ENCODE measurements at regions not wholly inside any gene's neighbourhood (a gene's known extent, or its start where the extent isn't known, plus 50 kb on each side); places are given as distances from the start of the nearest gene placed in this dataset.

- H3K4me3 ChIP-seq = no peak overlapping the region
- DNase-seq (ENCODE audit: low read depth, low spot score) = no peak
- no peak overlapping the region for H3K27ac ChIP-seq
- H3K9ac ChIP-seq (ENCODE audit: insufficient read length) = no peak overlapping the region
- TF ChIP-seq POLR2AphosphoS5 (IDR thresholded peaks at IDR 0.05; ENCODE audit: borderline replicate concordance, low read depth, low read length) = no peak
- TF ChIP-seq FOXP2 (optimal IDR thresholded peaks at IDR 0.05; ENCODE audit: control extremely low read depth, extremely low read length, insufficient read depth) = no peak
- no peak for TF ChIP-seq EZH2 (IDR thresholded peaks at IDR 0.05)
- H3K9me3 ChIP-seq (ENCODE audit: low read depth, low read length) = no peaks in the 10 kb centered on the region
- no peaks in the 10 kb centered on the region for H3K36me3 ChIP-seq (ENCODE audit: insufficient read depth, low read length)
These were observed 52.3 kb upstream of the FAT4 start for GRCh38 chr4:125262502-125262901.

- H3K9ac ChIP-seq (ENCODE audit: insufficient read length) = no peak overlapping the region
- no peaks in the 10 kb centered on the region for H3K36me3 ChIP-seq (ENCODE audit: insufficient read depth, low read length)
- no peak overlapping the region for H3K27ac ChIP-seq
- H3K4me3 ChIP-seq = no peak overlapping the region
- no peak for DNase-seq (ENCODE audit: low read depth, low spot score)
- TF ChIP-seq FOXP2 (optimal IDR thresholded peaks at IDR 0.05; ENCODE audit: control extremely low read depth, extremely low read length, insufficient read depth) = no peak
- no peak for TF ChIP-seq POLR2AphosphoS5 (IDR thresholded peaks at IDR 0.05; ENCODE audit: borderline replicate concordance, low read depth, low read length)
- no peak for TF ChIP-seq EZH2 (IDR thresholded peaks at IDR 0.05)
- no peaks in the 10 kb centered on the region for H3K9me3 ChIP-seq (ENCODE audit: low read depth, low read length)
These were observed 52.7 kb upstream of the FAT4 start for GRCh38 chr4:125262079-125262478.

- no peak for DNase-seq (ENCODE audit: low read depth, low spot score)
- no peak for TF ChIP-seq FOXP2 (optimal IDR thresholded peaks at IDR 0.05; ENCODE audit: control extremely low read depth, extremely low read length, insufficient read depth)
- no peak for TF ChIP-seq EZH2 (IDR thresholded peaks at IDR 0.05)
- no peak for TF ChIP-seq POLR2AphosphoS5 (IDR thresholded peaks at IDR 0.05; ENCODE audit: borderline replicate concordance, low read depth, low read length)
- Histone ChIP-seq H3K27ac (no peak overlapping the region), H3K9me3 (ENCODE audit: low read depth, low read length) (no peaks in the 10 kb centered on the region), H3K4me3 (no peak overlapping the region), H3K9ac (ENCODE audit: insufficient read length) (no peak overlapping the region), H3K36me3 (ENCODE audit: insufficient read depth, low read length) (no peaks in the 10 kb centered on the region)
These were observed 60.6 kb upstream of the FAT4 start for GRCh38 chr4:125254106-125254505.

GRCh38 chr4:125244848-125245450, 69.8 kb upstream of the FAT4 start:
- no peak overlapping the region for H3K4me3 ChIP-seq
- DNase-seq (ENCODE audit: low read depth, low spot score) = no peak
- H3K9ac ChIP-seq (ENCODE audit: insufficient read length) = no peak overlapping the region
- no peak for TF ChIP-seq FOXP2 (optimal IDR thresholded peaks at IDR 0.05; ENCODE audit: control extremely low read depth, extremely low read length, insufficient read depth)
- TF ChIP-seq POLR2AphosphoS5 (IDR thresholded peaks at IDR 0.05; ENCODE audit: borderline replicate concordance, low read depth, low read length) = no peak
- no peak for TF ChIP-seq EZH2 (IDR thresholded peaks at IDR 0.05)
- H3K36me3 ChIP-seq (ENCODE audit: insufficient read depth, low read length) = no peaks in the 10 kb centered on the region
- no peaks in the 10 kb centered on the region for H3K9me3 ChIP-seq (ENCODE audit: low read depth, low read length)
- H3K27ac ChIP-seq = no peak overlapping the region

GRCh38 chr4:125243789-125244397, 70.9 kb upstream of the FAT4 start:
- no peaks in the 10 kb centered on the region for H3K36me3 ChIP-seq (ENCODE audit: insufficient read depth, low read length)
- no peak overlapping the region for H3K4me3 ChIP-seq
- DNase-seq (ENCODE audit: low read depth, low spot score) = no peak
- no peaks in the 10 kb centered on the region for H3K9me3 ChIP-seq (ENCODE audit: low read depth, low read length)
- TF ChIP-seq EZH2 (IDR thresholded peaks at IDR 0.05) (no peak), FOXP2 (optimal IDR thresholded peaks at IDR 0.05; ENCODE audit: control extremely low read depth, extremely low read length, insufficient read depth) (no peak), POLR2AphosphoS5 (IDR thresholded peaks at IDR 0.05; ENCODE audit: borderline replicate concordance, low read depth, low read length) (no peak)
- no peak overlapping the region for H3K27ac ChIP-seq
- no peak overlapping the region for H3K9ac ChIP-seq (ENCODE audit: insufficient read length)

- H3K27ac ChIP-seq = no peak overlapping the region
- no peaks in the 10 kb centered on the region for H3K9me3 ChIP-seq (ENCODE audit: low read depth, low read length)
- no peak for DNase-seq (ENCODE audit: low read depth, low spot score)
- no peaks in the 10 kb centered on the region for H3K36me3 ChIP-seq (ENCODE audit: insufficient read depth, low read length)
- H3K9ac ChIP-seq (ENCODE audit: insufficient read length) = no peak overlapping the region
- no peak overlapping the region for H3K4me3 ChIP-seq
- TF ChIP-seq POLR2AphosphoS5 (IDR thresholded peaks at IDR 0.05; ENCODE audit: borderline replicate concordance, low read depth, low read length) (no peak), EZH2 (IDR thresholded peaks at IDR 0.05) (no peak), FOXP2 (optimal IDR thresholded peaks at IDR 0.05; ENCODE audit: control extremely low read depth, extremely low read length, insufficient read depth) (no peak)
These were observed 78.8 kb upstream of the FAT4 start for GRCh38 chr4:125235971-125236370.

- no peaks in the 10 kb centered on the region for H3K36me3 ChIP-seq (ENCODE audit: insufficient read depth, low read length)
- no peaks in the 10 kb centered on the region for H3K9me3 ChIP-seq (ENCODE audit: low read depth, low read length)
- H3K4me3 ChIP-seq = no peak overlapping the region
- no peak overlapping the region for H3K9ac ChIP-seq (ENCODE audit: insufficient read length)
- H3K27ac ChIP-seq = no peak overlapping the region
- no peak for TF ChIP-seq POLR2AphosphoS5 (IDR thresholded peaks at IDR 0.05; ENCODE audit: borderline replicate concordance, low read depth, low read length)
- TF ChIP-seq EZH2 (IDR thresholded peaks at IDR 0.05) = no peak
- no peak for TF ChIP-seq FOXP2 (optimal IDR thresholded peaks at IDR 0.05; ENCODE audit: control extremely low read depth, extremely low read length, insufficient read depth)
- DNase-seq (ENCODE audit: low read depth, low spot score) = no peak
These were observed 83.1 kb upstream of the FAT4 start for GRCh38 chr4:125231661-125232060.

- no peak for DNase-seq (ENCODE audit: low read depth, low spot score)
- no peak overlapping the region for H3K9ac ChIP-seq (ENCODE audit: insufficient read length)
- no peak overlapping the region for H3K4me3 ChIP-seq
- no peak for TF ChIP-seq POLR2AphosphoS5 (IDR thresholded peaks at IDR 0.05; ENCODE audit: borderline replicate concordance, low read depth, low read length)
- TF ChIP-seq EZH2 (IDR thresholded peaks at IDR 0.05) = no peak
- no peak for TF ChIP-seq FOXP2 (optimal IDR thresholded peaks at IDR 0.05; ENCODE audit: control extremely low read depth, extremely low read length, insufficient read depth)
- H3K27ac ChIP-seq = no peak overlapping the region
- H3K36me3 ChIP-seq (ENCODE audit: insufficient read depth, low read length) = no peaks in the 10 kb centered on the region
- H3K9me3 ChIP-seq (ENCODE audit: low read depth, low read length) = no peaks in the 10 kb centered on the region
These were observed 85.1 kb upstream of the FAT4 start for GRCh38 chr4:125229596-125230058.
